HG03521 (cell line): ENCODE measurements at regions not wholly inside any gene's neighbourhood (a gene's known extent, or its start where the extent isn't known, plus 50 kb on each side); places are given as distances from the start of the nearest gene placed in this dataset.
"Not testable (repeated sequence)": the region's sequence is repeated elsewhere in the genome, so short reads cannot be mapped to it uniquely, and the experiment has no call there.

Source experiments
- ATAC-seq: cut with Tn5 transposase; IDR thresholded peaks from one replicate; pipeline ENCODE4 v1.9.1; 2021; ENCODE audit warnings: mild to moderate bottlenecking, moderate library complexity; ENCODE audit not compliant: unreplicated experiment

DNA sequence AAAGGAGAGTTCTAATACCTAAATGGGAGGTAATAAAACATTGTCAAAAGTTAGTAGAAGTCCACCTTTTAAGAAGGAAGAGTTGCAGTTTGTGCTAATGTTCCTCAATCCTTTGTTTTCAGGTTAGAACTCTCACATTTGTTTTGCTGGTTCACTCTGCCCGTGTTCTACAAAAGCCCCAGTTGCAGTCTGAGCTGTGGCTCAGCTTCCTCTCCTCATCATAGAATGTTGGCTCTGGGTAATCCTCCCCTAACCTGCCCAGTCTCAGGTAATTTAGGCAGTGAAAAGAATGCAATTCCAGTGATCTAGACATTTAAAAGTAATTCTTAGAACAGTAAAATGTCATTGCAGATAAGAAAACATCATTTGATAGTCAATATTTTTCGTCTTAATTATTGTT lies 1410.4 kb upstream of the ZEB2 start:
- no peak for ATAC-seq

DNA sequence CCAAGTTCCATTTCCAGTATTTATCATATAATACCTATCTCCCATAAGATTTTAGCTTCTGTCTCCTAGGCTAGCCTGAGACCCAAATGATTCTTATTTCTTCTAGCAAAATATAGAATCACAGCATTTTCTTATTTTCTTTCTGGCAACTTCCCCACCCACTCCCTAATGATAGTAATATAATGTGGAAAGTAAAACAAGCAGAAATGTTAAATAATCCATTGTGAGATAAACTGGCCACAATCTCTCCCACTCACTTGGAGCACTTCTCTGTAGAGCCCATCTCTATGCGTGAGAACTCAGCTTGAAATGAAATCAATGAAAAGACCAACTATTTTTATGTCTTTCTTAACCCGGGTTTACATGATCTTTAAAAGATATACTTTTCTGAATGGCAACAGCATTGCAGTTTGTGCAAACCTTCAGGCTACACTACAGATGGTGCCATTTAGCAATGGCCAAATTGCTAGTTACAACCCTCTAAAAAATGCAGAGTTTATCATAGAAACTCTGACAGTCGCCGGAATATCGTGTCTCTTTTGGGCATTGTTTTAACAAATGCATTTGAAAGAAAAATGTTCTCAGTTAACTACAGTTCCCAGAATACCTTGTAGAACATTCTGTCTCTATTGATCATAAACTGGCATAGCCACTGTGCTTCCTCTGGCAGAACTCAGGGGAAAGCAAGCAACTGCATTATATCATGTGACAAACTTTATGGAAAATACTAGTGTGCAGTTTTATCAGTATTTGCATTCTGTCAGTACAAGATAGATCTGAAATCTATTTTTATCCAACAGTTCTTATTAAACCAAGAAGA lies 1407.4 kb upstream of the ZEB2 start:
- ATAC-seq: no peak

DNA sequence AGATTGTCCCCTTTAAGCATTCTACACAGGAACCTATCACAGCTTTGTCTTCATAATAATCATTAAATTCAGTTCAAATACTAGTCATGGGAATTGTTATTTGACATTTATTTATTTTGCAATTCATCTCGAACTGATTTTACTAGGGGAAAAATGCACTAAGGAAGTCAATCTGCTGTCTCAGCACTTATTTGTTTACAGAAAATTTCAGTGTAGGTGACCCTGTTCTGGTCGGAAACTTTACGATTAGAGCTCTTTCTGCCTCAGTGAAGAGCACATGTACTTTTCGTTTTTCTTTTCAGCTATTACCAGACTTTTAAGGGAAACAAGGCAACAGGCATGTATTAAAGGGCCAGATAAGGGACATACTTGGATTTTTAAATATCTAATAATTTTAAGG lies 1405.7 kb upstream of the ZEB2 start:
- no peak for ATAC-seq

DNA sequence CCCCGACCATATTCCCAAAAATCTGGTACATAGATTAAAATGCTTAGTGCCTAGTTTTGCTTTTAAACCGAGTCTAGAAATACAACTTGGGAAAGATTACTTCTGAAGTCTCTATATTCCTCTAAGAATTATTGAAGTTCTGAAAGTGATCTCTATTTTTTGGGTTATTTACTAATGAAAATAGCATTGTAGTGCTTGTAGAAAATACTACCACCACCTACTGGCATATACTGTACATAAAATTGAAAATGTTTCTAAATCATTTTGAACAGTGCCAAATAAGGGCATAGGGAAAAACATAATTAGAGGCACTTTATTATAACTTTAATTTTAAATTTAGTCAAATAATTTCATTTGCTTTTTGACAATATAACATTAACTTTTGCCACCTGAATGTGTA lies 1399.6 kb upstream of the ZEB2 start:
- no peak for ATAC-seq

DNA sequence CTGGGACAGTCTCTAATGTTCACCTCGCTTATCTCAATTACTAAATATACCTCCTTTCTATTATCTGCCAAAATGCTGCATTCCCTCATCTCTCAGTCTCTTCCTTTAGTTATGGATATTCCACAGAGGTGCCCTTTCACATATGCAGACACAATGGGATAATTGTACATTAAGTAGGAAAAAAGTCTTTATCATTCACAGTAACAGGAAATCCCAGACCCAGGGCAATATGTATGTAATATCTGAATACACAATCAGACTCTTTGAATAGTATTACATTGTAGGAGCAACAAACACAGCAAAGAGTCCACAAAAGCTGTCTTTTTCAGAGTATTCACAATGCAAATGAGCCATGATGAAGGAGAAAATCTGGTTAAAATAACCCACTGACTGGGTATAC lies 1399.0 kb upstream of the ZEB2 start:
- no peak for ATAC-seq

DNA sequence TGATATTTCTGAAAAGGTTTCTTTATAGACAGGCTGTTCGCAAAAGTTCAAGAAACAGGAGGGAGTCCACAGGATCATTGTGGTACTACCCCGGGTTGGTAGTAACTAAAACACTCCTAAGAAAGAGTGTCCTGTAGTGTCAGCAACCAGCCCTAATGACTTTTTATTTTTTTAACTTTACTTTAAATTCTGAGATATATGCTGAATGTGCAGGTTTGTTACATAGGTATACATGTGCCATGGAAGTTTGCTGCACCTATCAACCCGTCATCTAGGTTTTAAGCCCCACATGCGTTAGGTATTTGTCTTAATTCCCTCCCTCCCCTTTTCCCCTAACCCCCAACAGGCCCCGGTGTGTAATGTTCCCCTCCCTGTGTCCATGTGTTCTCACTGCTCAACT lies 1396.9 kb upstream of the ZEB2 start:
- no peak for ATAC-seq

DNA sequence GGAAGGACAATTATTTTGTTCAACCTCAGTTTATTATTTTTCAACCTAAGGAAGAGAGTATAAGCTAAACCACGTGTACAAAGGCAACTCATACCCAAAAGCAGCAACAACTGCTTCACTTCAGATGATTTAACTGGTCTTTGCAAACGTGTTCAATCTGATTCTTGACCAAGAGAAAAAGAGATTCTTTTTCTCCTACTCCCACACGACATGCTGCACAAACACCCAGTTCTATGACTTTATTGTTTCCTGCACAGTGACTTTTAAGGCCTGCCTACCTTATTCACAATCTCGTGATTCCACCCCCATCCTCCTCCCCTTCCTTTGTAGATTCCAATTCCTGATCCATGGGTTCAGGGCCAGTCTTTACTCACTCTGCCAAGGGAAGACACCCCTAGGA lies 1394.8 kb upstream of the ZEB2 start:
- no peak for ATAC-seq

DNA sequence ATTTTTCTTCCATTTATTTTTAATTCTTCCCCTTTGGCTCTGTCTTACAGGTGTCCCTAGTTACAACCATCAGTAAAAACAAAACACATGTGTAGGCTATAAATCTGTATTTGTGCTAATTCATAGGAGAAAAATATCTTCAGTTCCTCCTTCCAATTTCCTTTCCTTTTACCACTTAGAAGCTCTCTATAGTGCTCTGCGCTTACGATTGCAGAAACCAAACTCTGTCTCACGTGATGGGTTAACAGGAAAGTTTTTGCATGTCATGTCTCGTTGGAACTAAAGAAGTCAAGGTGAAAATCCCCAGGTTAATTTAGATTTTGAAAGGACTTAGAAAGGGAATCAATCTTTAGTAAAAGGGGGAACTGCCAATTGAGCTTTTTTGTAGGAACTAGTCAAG lies 1390.5 kb upstream of the ZEB2 start:
- ATAC-seq: no peak

DNA sequence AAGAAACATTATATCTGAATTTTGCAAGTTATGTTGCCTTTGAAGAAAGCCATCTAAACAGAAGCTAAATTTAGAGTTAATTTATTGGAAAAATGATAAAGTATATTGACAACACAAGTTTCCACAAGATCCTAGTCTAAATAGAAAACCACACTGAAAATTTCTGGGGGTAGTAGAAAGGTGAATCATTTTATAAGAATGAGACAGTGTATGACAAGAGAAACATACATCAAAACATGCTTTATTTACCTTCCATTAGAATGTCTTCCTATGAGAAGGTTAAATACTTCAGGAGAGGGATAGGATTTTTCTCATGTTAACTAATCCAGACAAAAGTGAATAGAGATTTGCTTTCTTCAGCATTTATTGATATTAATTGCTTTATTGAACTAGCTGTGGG lies 1389.8 kb upstream of the ZEB2 start:
- no peak for ATAC-seq

DNA sequence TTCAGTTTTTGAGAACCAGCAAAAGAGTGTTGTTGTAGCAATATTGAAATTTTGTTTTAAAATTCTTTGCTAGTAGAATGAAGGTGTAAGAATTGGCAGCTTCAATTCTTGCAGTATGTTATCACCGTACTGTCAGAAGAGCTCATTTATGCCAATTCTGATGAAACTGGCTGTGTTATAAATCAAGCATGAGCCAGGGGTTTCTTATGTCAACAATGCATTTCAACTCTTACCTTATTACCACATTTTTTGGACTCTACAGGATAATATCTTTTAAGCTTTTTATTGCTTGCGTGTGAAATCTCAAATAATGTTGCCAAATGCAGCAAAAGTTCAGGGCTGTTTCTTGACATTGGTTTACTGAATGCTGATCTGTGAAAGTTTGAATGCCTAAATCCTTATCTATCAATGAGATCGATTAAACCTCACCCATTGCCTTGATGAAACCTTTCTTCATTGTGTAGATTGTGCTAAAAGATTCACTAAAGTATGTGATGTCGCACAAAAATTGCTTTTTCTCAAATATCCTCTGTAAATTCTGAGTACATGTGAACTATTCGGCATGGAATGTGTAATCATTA lies 1389.3 kb upstream of the ZEB2 start:
- ATAC-seq: no peak

DNA sequence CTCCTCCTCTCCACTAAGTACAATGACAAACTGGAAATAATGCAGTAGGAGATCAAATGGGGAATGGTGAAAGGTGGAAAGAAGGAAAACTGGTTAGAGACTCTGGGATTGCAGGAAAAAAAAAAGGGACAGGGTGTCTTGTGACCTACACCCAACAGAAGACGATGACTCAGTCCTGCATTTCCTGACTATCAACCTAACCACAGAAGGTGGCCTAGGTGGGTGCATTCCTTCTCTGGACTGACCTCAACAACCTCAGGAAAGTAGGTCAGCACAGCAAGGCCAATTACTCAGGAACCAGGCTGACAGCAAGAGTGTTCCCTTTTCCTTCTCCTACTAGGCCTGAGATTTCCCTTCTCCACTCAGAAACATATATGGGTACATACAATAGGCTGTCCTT lies 1386.4 kb upstream of the ZEB2 start:
- no peak for ATAC-seq

DNA sequence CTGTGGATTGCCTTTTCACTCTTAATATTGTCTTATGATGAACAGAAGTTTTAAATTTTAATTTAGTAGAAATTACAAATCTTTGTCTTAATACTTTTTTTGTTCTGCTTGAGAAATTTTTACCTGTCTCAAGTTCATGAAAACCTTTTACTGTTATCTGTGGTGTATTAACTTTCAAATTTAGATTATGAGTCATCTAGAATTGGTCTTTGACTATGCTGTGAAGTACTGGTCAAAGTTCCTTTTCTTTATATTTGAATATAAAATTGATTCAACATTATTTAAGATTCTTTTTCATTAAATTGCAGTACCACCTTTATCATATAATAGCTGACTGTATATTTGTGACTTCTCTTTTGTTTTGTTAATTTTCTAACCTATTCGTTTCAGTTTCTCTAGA lies 1385.5 kb upstream of the ZEB2 start:
- no peak for ATAC-seq

DNA sequence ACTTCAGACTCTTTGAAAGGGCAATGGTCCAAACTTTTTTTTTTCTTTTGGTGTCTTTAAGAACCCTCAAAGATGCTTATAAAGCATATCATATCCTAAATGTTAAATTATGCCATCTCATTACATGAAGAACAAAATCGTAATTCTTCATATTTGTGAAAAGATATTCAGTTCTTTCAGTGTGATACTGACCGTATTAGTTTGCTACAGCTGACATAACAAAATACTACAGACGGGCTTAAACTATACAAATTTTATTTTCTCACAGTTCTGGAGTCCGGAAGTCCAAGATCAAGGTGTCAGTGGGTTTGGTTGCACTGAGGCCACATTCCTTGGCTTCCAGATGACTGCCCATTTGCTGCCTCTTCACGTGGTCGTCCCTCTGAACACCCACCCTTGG lies 1377.2 kb upstream of the ZEB2 start:
- no peak for ATAC-seq

DNA sequence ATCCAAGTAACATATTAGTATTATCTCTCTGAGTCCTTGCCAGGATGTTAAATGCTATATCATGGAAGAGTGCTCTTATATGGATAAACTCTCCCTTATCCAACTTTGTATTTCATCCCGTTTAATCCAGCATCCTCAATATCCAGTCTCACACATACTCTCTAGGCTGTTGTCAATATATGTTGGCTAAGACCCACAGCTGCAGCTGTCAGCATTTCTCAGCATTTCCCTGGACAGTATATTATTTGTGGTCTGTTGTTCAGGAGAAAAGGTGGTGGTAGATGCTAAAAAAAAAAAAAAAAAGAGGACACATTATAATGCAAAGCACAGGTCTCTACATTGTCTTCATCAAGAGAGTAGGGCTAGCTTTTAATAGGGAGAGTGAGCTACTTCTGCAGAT lies 1368.0 kb upstream of the ZEB2 start:
- no peak for ATAC-seq

DNA sequence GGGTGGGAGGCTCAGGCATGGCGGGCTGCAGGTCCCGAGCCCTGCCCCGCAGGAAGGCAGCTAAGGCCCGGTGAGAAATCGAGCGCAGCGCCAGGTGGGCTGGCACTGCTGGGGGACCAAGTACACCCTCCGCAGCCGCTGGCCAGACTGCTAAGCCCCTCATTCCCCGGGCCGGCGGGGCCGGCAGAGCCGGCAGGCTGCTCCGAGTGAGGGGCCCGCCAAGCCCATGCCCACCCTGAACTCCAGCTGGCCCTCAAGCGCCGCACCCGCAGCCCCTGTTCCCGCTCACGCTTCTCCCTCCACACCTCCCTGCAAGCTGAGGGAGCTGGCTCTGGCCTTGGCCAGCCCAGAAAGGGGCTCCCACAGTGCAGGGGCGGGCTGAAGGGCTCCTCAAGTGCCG lies 1361.1 kb upstream of the ZEB2 start:
- ATAC-seq: not testable (repeated sequence)

DNA sequence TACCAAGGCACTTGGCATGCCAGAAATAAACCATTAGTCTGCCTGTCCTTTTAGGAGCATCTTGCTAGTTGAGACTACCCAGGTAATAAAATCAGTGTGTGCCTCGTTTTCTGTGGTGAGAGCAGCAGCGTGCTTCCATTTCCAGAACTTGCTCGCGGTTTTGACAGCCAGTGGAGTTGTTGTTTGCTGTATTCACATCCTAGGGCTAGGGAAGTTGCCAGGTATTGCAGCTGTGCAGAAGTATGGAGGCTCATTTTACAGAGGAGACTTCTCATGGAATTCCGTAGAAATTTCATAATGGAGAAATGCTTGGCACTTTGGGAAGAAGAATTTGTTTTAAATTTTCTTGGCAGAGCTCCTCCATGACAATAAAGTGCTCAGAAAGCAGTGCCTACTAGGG lies 1355.1 kb upstream of the ZEB2 start:
- no peak for ATAC-seq

DNA sequence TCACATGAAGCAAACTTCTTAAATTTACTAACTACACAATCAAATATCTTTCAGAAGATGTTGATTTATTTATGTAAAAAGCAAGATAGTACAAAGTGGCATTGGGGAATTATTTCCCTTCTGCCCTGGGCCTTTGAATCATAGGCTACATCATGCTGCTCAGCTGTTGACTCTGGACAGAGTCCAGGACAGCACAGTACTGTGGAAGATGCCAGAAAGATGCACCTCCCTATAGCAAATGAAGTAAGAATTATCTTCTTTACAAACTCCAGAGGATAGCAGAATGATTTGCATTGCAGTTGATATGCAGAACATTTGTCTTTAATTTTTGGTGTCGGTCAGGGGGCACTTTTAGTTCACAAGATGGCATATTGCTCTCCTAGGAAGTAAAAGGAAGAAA lies 1354.5 kb upstream of the ZEB2 start:
- ATAC-seq: no peak

DNA sequence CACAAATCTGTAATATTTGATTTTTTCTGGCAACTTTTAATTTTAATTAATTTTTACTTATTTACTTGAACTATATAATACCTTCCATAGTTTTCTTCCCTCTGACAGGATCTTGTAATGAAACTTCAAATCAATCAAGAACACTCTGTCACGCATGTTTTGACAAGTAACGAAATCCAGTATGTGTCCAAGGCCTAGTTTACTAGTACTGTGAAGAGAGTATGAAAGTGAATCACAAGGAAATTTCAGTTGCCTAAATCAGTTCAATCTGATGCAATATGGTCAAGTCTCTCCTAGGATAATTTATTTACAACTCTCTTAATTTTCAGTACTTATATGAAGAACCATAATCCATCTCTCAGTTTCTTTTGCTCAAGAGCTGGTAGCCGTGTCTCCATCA lies 1344.6 kb upstream of the ZEB2 start:
- ATAC-seq: no peak

DNA sequence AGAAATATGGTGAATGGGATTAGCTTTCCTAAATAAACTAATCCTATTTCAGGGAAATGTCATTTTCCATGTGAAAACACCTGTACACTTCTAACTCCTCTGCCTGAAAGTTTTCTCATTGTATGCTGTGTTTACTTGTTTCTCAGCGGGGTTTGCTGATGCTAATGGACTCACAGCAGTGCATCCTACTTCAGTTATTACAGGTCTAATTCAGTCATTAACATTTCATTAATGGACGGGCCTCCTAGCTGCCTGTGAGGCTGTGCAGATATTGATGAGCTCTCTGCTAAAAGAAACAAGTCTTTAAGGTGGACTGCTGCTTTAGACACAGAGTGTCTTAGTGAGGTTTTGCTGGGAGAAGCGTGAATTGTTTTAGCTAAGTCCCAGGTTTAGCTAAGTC lies 1342.0 kb upstream of the ZEB2 start:
- no peak for ATAC-seq

DNA sequence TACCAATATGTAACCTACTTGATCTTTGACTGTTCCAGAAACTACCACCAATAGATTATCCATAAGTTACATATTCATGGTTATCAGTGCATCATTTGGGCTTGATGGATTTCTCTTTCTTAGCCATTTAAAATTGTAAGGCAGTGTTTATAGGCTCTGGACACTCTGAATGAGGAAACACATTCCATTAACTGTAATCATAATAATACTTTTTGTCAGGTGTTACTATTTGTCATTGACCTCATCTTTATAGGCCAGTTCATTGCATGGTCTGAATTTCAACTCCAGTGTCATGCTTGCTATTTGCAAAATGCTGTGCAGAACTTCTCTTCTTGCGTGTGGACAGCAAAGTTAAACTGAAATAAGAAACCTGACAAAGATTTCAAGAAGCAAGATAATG lies 1340.2 kb upstream of the ZEB2 start:
- ATAC-seq: no peak

DNA sequence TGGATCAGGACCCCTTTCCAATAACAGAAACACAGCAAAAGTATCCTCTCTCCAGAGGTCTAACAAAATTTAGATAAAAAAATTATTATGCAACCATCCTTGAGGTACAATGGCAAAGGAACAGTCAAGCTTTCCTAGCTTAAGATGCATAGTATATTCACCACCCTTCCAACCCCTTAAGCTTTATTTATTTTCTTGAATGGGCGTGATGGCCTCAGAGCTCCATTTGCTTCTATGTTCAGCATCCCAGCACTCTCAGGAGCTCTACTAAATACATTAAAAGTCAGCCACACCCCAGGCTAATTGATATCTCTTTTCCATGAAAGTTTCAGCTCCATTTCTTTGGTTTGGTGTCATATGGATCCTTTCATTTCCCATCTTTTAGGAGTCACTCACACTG lies 1335.2 kb upstream of the ZEB2 start:
- no peak for ATAC-seq

DNA sequence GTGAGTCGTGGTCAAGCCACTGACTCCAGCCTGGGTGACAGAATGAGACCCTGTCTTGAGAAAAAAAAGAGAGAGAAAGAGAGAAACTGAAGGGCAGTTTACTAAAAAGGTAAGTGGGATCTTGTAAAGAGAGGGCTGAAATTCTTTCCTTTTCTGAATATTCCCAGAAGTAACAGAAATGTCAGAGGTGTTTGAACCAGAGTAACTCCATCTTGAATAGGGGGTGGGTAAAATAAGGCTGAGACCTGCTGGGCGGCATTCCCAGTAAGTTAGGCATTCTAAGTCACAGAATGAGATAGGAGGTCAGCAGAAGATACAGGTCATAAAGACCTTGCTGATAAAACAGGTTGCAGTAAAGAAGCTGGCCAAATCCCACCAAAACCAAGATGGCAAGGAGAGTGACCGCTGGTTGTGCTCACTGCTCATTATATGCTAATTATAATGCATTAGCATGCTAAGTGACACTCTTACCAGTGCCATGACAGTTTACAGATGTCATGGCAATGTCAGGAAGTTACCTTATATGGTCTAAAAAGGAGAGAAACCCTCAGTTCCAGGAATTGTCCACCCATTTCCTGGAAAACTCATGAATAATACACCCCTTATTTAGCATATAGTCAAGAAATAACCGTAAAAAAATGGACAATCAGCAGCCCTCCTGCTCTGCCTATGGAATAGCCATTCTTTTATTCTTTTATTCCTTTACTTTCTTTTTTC lies 1334.3 kb upstream of the ZEB2 start:
- ATAC-seq: no peak
